ENCODE measurements at regions not wholly inside any gene's neighbourhood (a gene's known extent, or its start where the extent isn't known, plus 50 kb on each side); places are given as distances from the start of the nearest gene placed in this dataset.

DNA sequence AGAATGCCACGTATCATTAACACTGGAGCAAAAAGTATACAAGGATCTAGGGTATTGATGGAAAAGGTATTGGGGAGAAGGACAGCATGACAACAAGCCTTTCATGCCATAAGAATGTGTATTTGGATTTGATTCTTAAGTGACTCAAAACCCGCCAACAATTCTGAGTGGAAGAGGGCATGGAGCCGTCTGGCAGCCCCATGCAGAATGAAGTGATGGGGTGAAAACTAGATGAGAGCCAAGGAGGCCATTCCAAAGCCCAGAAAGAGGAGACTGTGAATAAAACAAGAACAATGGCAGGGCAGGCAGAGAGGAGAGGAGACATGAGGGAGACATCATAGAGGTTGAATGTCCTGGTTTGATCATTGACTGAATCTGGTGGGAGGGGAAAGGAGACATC, 272.3 kb upstream of the WWC1 start:
- Histone ChIP-seq H3K27me3 (ENCODE audit: insufficient read depth, low read length) (no peaks in the 10 kb centered on the region), H3K4me2 (ENCODE audit: low read length) (no peak overlapping the region), H4K8ac (ENCODE audit: low read depth, low read length) (no peak overlapping the region), H2BK5ac (ENCODE audit: low read depth, low read length, poor library complexity) (no peak overlapping the region), H3K4me3 (ENCODE audit: low read depth, low read length) (no peak overlapping the region), H2BK12ac (ENCODE audit: low read length) (no peak overlapping the region), H3K18ac (ENCODE audit: low read length) (no peak overlapping the region), H3K23ac (ENCODE audit: low read length) (no peak overlapping the region), H2AFZ (ENCODE audit: insufficient read depth, low read length, poor library complexity) (no peak overlapping the region), H4K12ac (ENCODE audit: low read depth, low read length) (no peak overlapping the region), H3K9ac (ENCODE audit: low read length) (no peak overlapping the region), H3K9me3 (ENCODE audit: insufficient read depth, low read depth, low read length) (no peaks in the 10 kb centered on the region), H3K79me2 (ENCODE audit: control insufficient read depth, insufficient read depth, low read length, poor library complexity) (no peaks in the 10 kb centered on the region), H3K79me1 (ENCODE audit: low read length) (no peaks in the 10 kb centered on the region), H3K27ac (ENCODE audit: low read depth, low read length) (no peak overlapping the region), H2AK5ac (ENCODE audit: low read length) (no peak overlapping the region), H3K4ac (ENCODE audit: low read depth, low read length) (no peak overlapping the region), H3K36me3 (ENCODE audit: control insufficient read depth in 1 of 2, insufficient read depth in 2 of 2, low read length in 2 of 2) (no peaks in the 10 kb centered on the region), H3K4me1 (ENCODE audit: control insufficient read depth in 1 of 2, insufficient read depth in 2 of 2, low read length in 2 of 2) (no peaks in the 10 kb centered on the region), H3K14ac (ENCODE audit: low read length) (no peak overlapping the region), H4K91ac (ENCODE audit: low read depth, low read length) (no peak overlapping the region), H2BK120ac (ENCODE audit: insufficient read depth, low read length, poor library complexity) (no peak overlapping the region)
- WGBS (ENCODE audit: extremely low coverage, insufficient coverage, insufficient read length), result no CpG with 5 or more reads among the region's 3 CpGs
- no peak for DNase-seq

DNA sequence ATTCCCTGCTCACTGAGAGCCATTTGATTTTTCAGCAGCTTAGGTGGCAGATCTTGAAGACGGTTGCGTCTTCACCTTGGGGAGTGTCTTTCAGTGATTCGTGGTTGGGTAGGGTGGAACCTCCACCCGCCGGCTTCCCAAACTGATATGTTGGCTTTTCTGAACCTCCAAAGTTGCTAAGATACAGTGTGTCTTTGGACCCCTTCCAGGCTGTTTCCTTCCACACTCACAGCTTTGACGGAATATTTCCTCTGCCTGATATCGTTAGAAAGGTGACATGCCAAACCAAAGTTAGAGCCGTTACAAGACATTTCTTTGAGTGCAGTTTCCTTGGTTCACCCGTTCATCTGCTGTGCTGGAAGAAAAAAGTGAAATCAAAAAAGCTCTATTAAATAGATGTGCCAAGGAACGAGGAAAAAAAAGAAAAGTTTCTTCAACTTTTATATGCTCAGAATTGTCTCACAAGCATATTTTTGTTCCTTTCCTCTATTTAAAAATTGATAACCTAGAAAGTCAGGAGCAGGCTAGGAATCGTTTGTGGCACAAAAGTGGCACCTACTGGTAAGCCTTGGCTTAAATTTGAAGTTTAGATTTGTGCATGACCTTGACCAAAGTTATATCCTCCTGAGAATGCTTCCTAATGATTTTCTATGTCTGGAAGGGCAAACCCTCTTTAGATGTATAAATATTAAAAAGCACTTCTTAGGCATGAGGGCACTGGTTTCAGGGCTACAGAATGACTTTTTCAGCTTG, 270.7 kb upstream of the WWC1 start:
- Histone ChIP-seq H3K27me3 (ENCODE audit: insufficient read depth, low read length) (no peaks in the 10 kb centered on the region), H3K79me2 (ENCODE audit: control insufficient read depth, insufficient read depth, low read length, poor library complexity) (no peaks in the 10 kb centered on the region), H3K4me2 (ENCODE audit: low read length) (no peak overlapping the region), H3K18ac (ENCODE audit: low read length) (no peak overlapping the region), H2AFZ (ENCODE audit: insufficient read depth, low read length, poor library complexity) (no peak overlapping the region), H2BK120ac (ENCODE audit: insufficient read depth, low read length, poor library complexity) (no peak overlapping the region), H3K36me3 (ENCODE audit: control insufficient read depth in 1 of 2, insufficient read depth in 2 of 2, low read length in 2 of 2) (no peaks in the 10 kb centered on the region), H2AK5ac (ENCODE audit: low read length) (no peak overlapping the region), H3K23ac (ENCODE audit: low read length) (no peak overlapping the region), H3K9ac (ENCODE audit: low read length) (no peak overlapping the region), H4K8ac (ENCODE audit: low read depth, low read length) (no peak overlapping the region), H4K91ac (ENCODE audit: low read depth, low read length) (no peak overlapping the region), H3K27ac (ENCODE audit: low read depth, low read length) (no peak overlapping the region), H3K9me3 (ENCODE audit: insufficient read depth, low read depth, low read length) (no peaks in the 10 kb centered on the region), H2BK5ac (ENCODE audit: low read depth, low read length, poor library complexity) (no peak overlapping the region), H2BK12ac (ENCODE audit: low read length) (no peak overlapping the region), H4K12ac (ENCODE audit: low read depth, low read length) (no peak overlapping the region), H3K4me1 (ENCODE audit: control insufficient read depth in 1 of 2, insufficient read depth in 2 of 2, low read length in 2 of 2) (no peaks in the 10 kb centered on the region), H3K4me3 (ENCODE audit: low read depth, low read length) (no peak overlapping the region), H3K14ac (ENCODE audit: low read length) (no peak overlapping the region), H3K4ac (ENCODE audit: low read depth, low read length) (no peak overlapping the region), H3K79me1 (ENCODE audit: low read length) (no peaks in the 10 kb centered on the region)
- WGBS (ENCODE audit: extremely low coverage, insufficient coverage, insufficient read length), result no CpG with 5 or more reads among the region's 11 CpGs
- DNase-seq, result no peak

DNA sequence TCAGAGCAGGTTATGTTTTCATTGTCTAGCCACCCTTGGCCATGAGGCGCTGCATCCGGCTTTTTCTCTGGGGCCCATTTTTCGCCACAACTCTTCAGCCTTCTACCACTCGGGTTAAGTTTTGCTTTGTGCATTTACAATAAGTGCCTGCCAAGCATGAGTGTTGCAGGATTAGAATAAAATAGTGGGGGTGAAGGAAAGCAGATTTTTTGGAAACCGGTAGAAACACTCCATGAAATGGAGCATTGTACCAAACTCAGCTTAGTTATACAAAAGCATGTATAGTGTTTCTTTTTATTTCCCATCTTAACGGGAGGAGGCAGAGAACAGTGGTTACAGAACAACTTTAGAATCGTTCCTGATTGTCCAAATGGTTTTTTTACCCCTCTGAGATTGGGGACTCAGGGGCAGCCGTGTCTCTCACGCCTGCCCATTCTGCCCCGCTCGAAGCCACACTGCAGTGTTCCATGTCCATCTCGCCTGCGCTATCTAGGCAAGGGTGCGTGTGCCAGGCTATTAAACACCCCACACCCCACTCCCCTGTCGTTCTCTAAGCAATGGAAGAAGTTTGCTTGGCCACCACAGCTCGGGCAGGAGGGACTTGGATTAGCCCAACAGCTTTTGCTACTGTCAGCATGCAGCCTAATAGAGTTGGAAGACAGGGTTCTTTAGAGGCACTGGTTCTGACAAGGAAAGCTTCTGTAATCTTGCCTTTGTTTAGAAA, 268.8 kb upstream of the WWC1 start:
- Histone ChIP-seq H2BK120ac (ENCODE audit: insufficient read depth, low read length, poor library complexity) (no peak overlapping the region), H3K4me1 (ENCODE audit: control insufficient read depth in 1 of 2, insufficient read depth in 2 of 2, low read length in 2 of 2) (no peaks in the 10 kb centered on the region), H3K23ac (ENCODE audit: low read length) (no peak overlapping the region), H2AFZ (ENCODE audit: insufficient read depth, low read length, poor library complexity) (no peak overlapping the region), H3K4ac (ENCODE audit: low read depth, low read length) (no peak overlapping the region), H3K79me1 (ENCODE audit: low read length) (no peaks in the 10 kb centered on the region), H3K36me3 (ENCODE audit: control insufficient read depth in 1 of 2, insufficient read depth in 2 of 2, low read length in 2 of 2) (no peaks in the 10 kb centered on the region), H3K27ac (ENCODE audit: low read depth, low read length) (no peak overlapping the region), H2BK12ac (ENCODE audit: low read length) (no peak overlapping the region), H3K79me2 (ENCODE audit: control insufficient read depth, insufficient read depth, low read length, poor library complexity) (no peaks in the 10 kb centered on the region), H3K9ac (ENCODE audit: low read length) (no peak overlapping the region), H3K14ac (ENCODE audit: low read length) (no peak overlapping the region), H4K12ac (ENCODE audit: low read depth, low read length) (no peak overlapping the region), H3K18ac (ENCODE audit: low read length) (no peak overlapping the region), H4K8ac (ENCODE audit: low read depth, low read length) (no peak overlapping the region), H2BK5ac (ENCODE audit: low read depth, low read length, poor library complexity) (no peak overlapping the region), H3K9me3 (ENCODE audit: insufficient read depth, low read depth, low read length) (no peaks in the 10 kb centered on the region), H3K27me3 (ENCODE audit: insufficient read depth, low read length) (no peaks in the 10 kb centered on the region), H2AK5ac (ENCODE audit: low read length) (no peak overlapping the region), H3K4me3 (ENCODE audit: low read depth, low read length) (no peak overlapping the region), H3K4me2 (ENCODE audit: low read length) (no peak overlapping the region), H4K91ac (ENCODE audit: low read depth, low read length) (no peak overlapping the region)
- WGBS (ENCODE audit: extremely low coverage, insufficient coverage, insufficient read length), result no CpG with 5 or more reads among the region's 16 CpGs
- DNase-seq, result no peak

DNA sequence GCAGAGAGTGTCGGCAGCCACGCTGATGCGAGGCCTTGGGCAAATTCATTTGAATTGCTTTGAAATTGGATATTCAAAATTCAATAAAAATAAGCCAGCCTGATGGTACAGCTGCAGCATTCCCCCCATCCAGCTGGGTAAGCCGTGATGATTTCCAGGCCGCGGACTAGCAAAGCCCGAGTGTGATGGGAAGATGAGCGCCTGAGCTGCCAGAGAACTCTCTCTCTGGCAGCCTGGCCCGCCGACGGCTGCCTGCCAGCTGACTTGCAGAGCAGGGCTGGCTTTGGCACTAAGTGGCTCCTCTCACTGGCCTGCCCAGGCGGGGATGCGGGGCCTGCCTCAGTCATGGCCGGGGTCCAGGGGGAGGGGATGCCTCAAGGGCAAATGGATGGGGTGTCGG, 268.3 kb upstream of the WWC1 start:
- Histone ChIP-seq H3K27me3 (ENCODE audit: insufficient read depth, low read length) (no peaks in the 10 kb centered on the region), H3K36me3 (ENCODE audit: control insufficient read depth in 1 of 2, insufficient read depth in 2 of 2, low read length in 2 of 2) (no peaks in the 10 kb centered on the region), H3K9me3 (ENCODE audit: insufficient read depth, low read depth, low read length) (no peaks in the 10 kb centered on the region), H3K18ac (ENCODE audit: low read length) (no peak overlapping the region), H3K23ac (ENCODE audit: low read length) (no peak overlapping the region), H3K79me2 (ENCODE audit: control insufficient read depth, insufficient read depth, low read length, poor library complexity) (no peaks in the 10 kb centered on the region), H3K4me3 (ENCODE audit: low read depth, low read length) (no peak overlapping the region), H4K8ac (ENCODE audit: low read depth, low read length) (no peak overlapping the region), H4K91ac (ENCODE audit: low read depth, low read length) (no peak overlapping the region), H2AFZ (ENCODE audit: insufficient read depth, low read length, poor library complexity) (no peak overlapping the region), H3K4me1 (ENCODE audit: control insufficient read depth in 1 of 2, insufficient read depth in 2 of 2, low read length in 2 of 2) (no peaks in the 10 kb centered on the region), H3K9ac (ENCODE audit: low read length) (no peak overlapping the region), H3K79me1 (ENCODE audit: low read length) (no peaks in the 10 kb centered on the region), H2BK12ac (ENCODE audit: low read length) (no peak overlapping the region), H2BK120ac (ENCODE audit: insufficient read depth, low read length, poor library complexity) (no peak overlapping the region), H3K27ac (ENCODE audit: low read depth, low read length) (no peak overlapping the region), H2AK5ac (ENCODE audit: low read length) (no peak overlapping the region), H3K4me2 (ENCODE audit: low read length) (no peak overlapping the region), H2BK5ac (ENCODE audit: low read depth, low read length, poor library complexity) (no peak overlapping the region), H4K12ac (ENCODE audit: low read depth, low read length) (no peak overlapping the region), H3K4ac (ENCODE audit: low read depth, low read length) (no peak overlapping the region), H3K14ac (ENCODE audit: low read length) (no peak overlapping the region)
- no peak for DNase-seq
- no CpG with 5 or more reads among the region's 15 CpGs for WGBS (ENCODE audit: extremely low coverage, insufficient coverage, insufficient read length)

Data from trophoblast cell (in vitro differentiated cells and primary cell).